ENCODE measurements at regions not wholly inside any gene's neighbourhood (a gene's known extent, or its start where the extent isn't known, plus 50 kb on each side); places are given as distances from the start of the nearest gene placed in this dataset.

GRCh38 chr5:84524491-84524890 lies 139.8 kb upstream of the EDIL3 start (continued):
- TF ChIP-seq RAD21 (IDR thresholded peaks at IDR 0.05 in 1 of 2, conservative IDR thresholded peaks at IDR 0.05 in 1 of 2; ENCODE audit: low read depth in 2 of 2, low read length in 2 of 2) (no peak), CEBPB (IDR thresholded peaks at IDR 0.05; ENCODE audit: low read depth, low read length) (no peak), KDM5A (IDR thresholded peaks at IDR 0.05; ENCODE audit: low read length) (no peak), TCF12 (IDR thresholded peaks at IDR 0.05; ENCODE audit: low read depth, low read length) (no peak), SUZ12 (IDR thresholded peaks at IDR 0.05; ENCODE audit: low read length) (no peak), ZNF274 (IDR thresholded peaks at IDR 0.05; ENCODE audit: borderline replicate concordance, extremely low read depth, low read length) (no peak), HDAC2 (IDR thresholded peaks at IDR 0.05; ENCODE audit: borderline replicate concordance in 1 of 2, low read depth in 2 of 2, low read length in 2 of 2) (no peak)

Measured in H1 (cell line).